ENCODE measurements at regions not wholly inside any gene's neighbourhood (a gene's known extent, or its start where the extent isn't known, plus 50 kb on each side); places are given as distances from the start of the nearest gene placed in this dataset.

- Mint-ChIP-seq H3K27ac (no peak overlapping the region; a peak in 1 of 7 replicates), H3K4me3 (no peak overlapping the region)
Observed at GRCh38 chr2:134148843-134149472, 104.9 kb upstream of the MGAT5 start.

More at GRCh38 chr2:134148843-134149472, 104.9 kb upstream of the MGAT5 start:
- Histone ChIP-seq H2AK5ac (ENCODE audit: insufficient read length, low read length) (no peak overlapping the region), H3K23ac (ENCODE audit: insufficient read length, low read depth, low read length) (no peak overlapping the region), H3K4me2 (ENCODE audit: insufficient read depth, insufficient read length, low read length) (no peak overlapping the region), H3K79me1 (ENCODE audit: insufficient read depth, low read depth, low read length, poor library complexity, severe bottlenecking) (peaks cover 6% of the 10 kb centered on the region), H2BK20ac (ENCODE audit: low read depth, low read length, poor library complexity, severe bottlenecking) (no peak overlapping the region), H4K20me1 (ENCODE audit: control insufficient read depth, insufficient read depth, insufficient read length) (no peaks in the 10 kb centered on the region), H3K23me2 (ENCODE audit: insufficient read length, low read depth, low read length, poor library complexity, severe bottlenecking) (no peaks in the 10 kb centered on the region), H3K27me3 (ENCODE audit: insufficient read depth, low read length) (no peaks in the 10 kb centered on the region), H3K9ac (ENCODE audit: extremely low read depth, insufficient read length, low read length) (no peak overlapping the region), H3T11ph (ENCODE audit: low read length) (peak overlapping the region; percentile 9), H3K56ac (ENCODE audit: insufficient read length, low read depth, low read length) (no peak overlapping the region), H3K27ac (ENCODE audit: insufficient read length, low read depth, low read length) (no peak overlapping the region), H3K4ac (ENCODE audit: low read depth, low read length) (no peak overlapping the region), H3K79me2 (ENCODE audit: insufficient read depth, low read length) (peaks cover 2% of the 10 kb centered on the region; the same call in 1 of the 2 replicates), H3K4me1 (ENCODE audit: insufficient read depth, low read length) (no peaks in the 10 kb centered on the region; the same call in 1 of the 2 replicates), H4K8ac (replicated peaks; ENCODE audit: insufficient read length, low read depth, low read length) (no peak overlapping the region), H4K91ac (ENCODE audit: insufficient read length, low read depth, low read length) (no peak overlapping the region), H3K18ac (ENCODE audit: insufficient read length, low read depth, low read length) (no peak overlapping the region), H2AFZ (ENCODE audit: low read length) (no peak overlapping the region), H3K14ac (ENCODE audit: insufficient read depth, low read length) (no peak overlapping the region), H4K5ac (ENCODE audit: insufficient read length, low read depth, low read length) (no peak overlapping the region), H2BK120ac (ENCODE audit: low read depth, low read length, poor library complexity, severe bottlenecking) (no peak overlapping the region), H2BK12ac (ENCODE audit: insufficient read length, low read depth, low read length) (no peak overlapping the region), H2BK15ac (ENCODE audit: low read depth, low read length) (no peak overlapping the region), H3K9me3 (ENCODE audit: control insufficient read depth, low read depth, low read length) (no peaks in the 10 kb centered on the region), H2BK5ac (ENCODE audit: insufficient read length, low read length) (no peak overlapping the region)
- DNase-seq: no peak
- no peak for TF ChIP-seq CTCF (conservative IDR thresholded peaks at IDR 0.05)
- Mint-ChIP-seq H3K4me1 (peaks cover 45 to 46% of the 10 kb centered on the region in 2 experiments), H3K9me3 (peaks cover 0 to 4% of the 10 kb centered on the region in 2 experiments; a peak in 2 of 5 replicates), H3K36me3 (ENCODE audit: insufficient read depth in 1 of 3, low read depth in 3 of 3) (peaks cover 2 to 18% (median 6%) of the 10 kb centered on the region in 3 experiments; a peak in 5 of 7 replicates), H3K27me3 (ENCODE audit: low read depth) (no peaks in the 10 kb centered on the region; the same call in 1 of the 2 replicates)
- no CpG with 5 or more reads among the region's 6 CpGs for WGBS (ENCODE audit: extremely low coverage, insufficient read length, low lambda C conversion rate)
